HepG2 (cell line): ENCODE measurements at regions not wholly inside any gene's neighbourhood (a gene's known extent, or its start where the extent isn't known, plus 50 kb on each side); places are given as distances from the start of the nearest gene placed in this dataset.
"Not testable (repeated sequence)": the region's sequence is repeated elsewhere in the genome, so short reads cannot be mapped to it uniquely, and the experiment has no call there.

Experiments
- ELF1 ChIP-seq: sonication (generic); formaldehyde crosslinking; IDR thresholded peaks from 2 replicates; pipeline ENCODE4 v1.4.0; 2020; ENCODE audit warnings: missing genetic modification reagents
- HOXA3 ChIP-seq: sonication (generic); formaldehyde crosslinking; IDR thresholded peaks from 2 replicates; pipeline ENCODE4 v1.5.0; 2020; ENCODE audit warnings: missing genetic modification reagents
- KDM5B ChIP-seq: sonication (generic); formaldehyde crosslinking; IDR thresholded peaks from 2 replicates; pipeline ENCODE4 v1.4.0; 2020; ENCODE audit warnings: missing genetic modification reagents, mild to moderate bottlenecking, borderline replicate concordance
- NCOR1 ChIP-seq: fragments of 200-600 bp; sonication (generic); IDR thresholded peaks from 2 replicates; pipeline ENCODE4 v1.7.0; 2017; ENCODE audit warnings: antibody characterized with exemption, low read length, borderline replicate concordance
- POLR2A ChIP-seq, 2 experiments: IDR thresholded peaks; 2 replicates each; pipeline ENCODE4 v1.6.1; 2011; ENCODE audit warnings: low read depth in 2 of 2, low read length in 2 of 2, mild to moderate bottlenecking in 1 of 2, moderate library complexity in 1 of 2; ENCODE audit not compliant: insufficient read depth in 1 of 2
- RXRA ChIP-seq: sonication (generic); formaldehyde crosslinking; IDR thresholded peaks from 2 replicates; pipeline ENCODE4 v1.5.1; 2020; ENCODE audit warnings: missing genetic modification reagents
- SETDB1 ChIP-seq: sonication (generic); formaldehyde crosslinking; IDR thresholded peaks from 2 replicates; pipeline ENCODE4 v1.5.1; 2020; ENCODE audit warnings: missing genetic modification reagents, mild to moderate bottlenecking, borderline replicate concordance
- SOX13 ChIP-seq, 3 experiments: fragments of 450-650 bp in 1 of 3; sonication (generic) in 1 of 3; formaldehyde crosslinking in 1 of 3; IDR thresholded peaks in 2 of 3; conservative IDR thresholded peaks in 1 of 3; 2 replicates each; pipeline versions ENCODE4 v1.5.0 to v1.6.1; 2016 to 2020; ENCODE audit warnings: antibody characterized with exemption in 1 of 3, mild to moderate bottlenecking in 1 of 3, missing compliant biosample characterization in 1 of 3, missing genetic modification reagents in 1 of 3, moderate library complexity in 1 of 3
- ZNF260 ChIP-seq: sonication (generic); formaldehyde crosslinking; IDR thresholded peaks from 2 replicates; pipeline ENCODE4 v1.4.0; 2020; ENCODE audit warnings: missing genetic modification reagents, low read depth, mild to moderate bottlenecking, borderline replicate concordance
- ZNF3 ChIP-seq: IDR thresholded peaks from 2 replicates; pipeline ENCODE4 v1.7.0; 2017; ENCODE audit warnings: inconsistent platforms
- TF ChIP-seq, protein P1 (sequence below): sonication (generic); formaldehyde crosslinking; IDR thresholded peaks from 2 replicates; pipeline ENCODE4 v1.4.0; 2020; ENCODE audit warnings: missing genetic modification reagents
- TF ChIP-seq, protein P2 (sequence below): sonication (generic); formaldehyde crosslinking; IDR thresholded peaks from 2 replicates; pipeline ENCODE4 v1.5.0; 2020; ENCODE audit warnings: missing genetic modification reagents
- TF ChIP-seq, protein P3 (sequence below): sonication (generic); formaldehyde crosslinking; IDR thresholded peaks from 2 replicates; pipeline ENCODE4 v1.5.0; 2020; ENCODE audit warnings: mild to moderate bottlenecking, missing genetic modification reagents, moderate library complexity

DNA sequence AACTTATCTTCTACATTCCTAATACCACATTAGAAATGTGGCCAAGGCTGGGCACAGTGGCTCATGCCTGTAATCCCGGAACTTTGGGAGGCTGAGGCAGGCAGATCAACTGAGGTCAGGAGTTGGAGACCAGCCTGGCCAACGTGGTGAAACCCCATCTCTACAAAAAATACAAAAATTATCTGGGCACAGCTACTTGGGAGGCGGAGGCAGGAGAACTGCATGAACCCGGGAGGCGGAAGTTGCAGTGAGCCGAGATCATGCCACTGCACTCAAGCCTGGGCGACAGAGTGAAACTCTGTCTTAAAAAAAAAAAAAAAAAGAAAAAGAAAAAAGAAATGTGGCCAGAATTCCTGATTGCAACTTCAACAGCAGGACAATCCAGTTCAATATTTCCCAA lies 196.6 kb upstream of the RASGEF1B start:
- not testable (repeated sequence) for TF ChIP-seq HOXA3 (CRISPR knock-in tag); RXRA; SETDB1 (CRISPR knock-in tag); NCOR1; ELF1 (CRISPR knock-in tag); SOX13 (IDR thresholded peaks at IDR 0.05); SOX13 (CRISPR knock-in tag; conservative IDR thresholded peaks at IDR 0.05 in 1 of 2, IDR thresholded peaks at IDR 0.05 in 1 of 2); KDM5B (CRISPR knock-in tag); ZNF260 (CRISPR knock-in tag); POLR2A (IDR thresholded peaks at IDR 0.05; ENCODE audit: insufficient read depth in 1 of 2, low read depth in 2 of 2, low read length in 2 of 2); ZNF3 (CRISPR knock-in tag)
- TF ChIP-seq, protein P1, sequence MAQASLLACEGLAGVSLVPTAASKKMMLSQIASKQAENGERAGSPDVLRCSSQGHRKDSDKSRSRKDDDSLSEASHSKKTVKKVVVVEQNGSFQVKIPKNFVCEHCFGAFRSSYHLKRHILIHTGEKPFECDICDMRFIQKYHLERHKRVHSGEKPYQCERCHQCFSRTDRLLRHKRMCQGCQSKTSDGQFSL (CRISPR knock-in tag) = not testable (repeated sequence)
- TF ChIP-seq, protein P2, sequence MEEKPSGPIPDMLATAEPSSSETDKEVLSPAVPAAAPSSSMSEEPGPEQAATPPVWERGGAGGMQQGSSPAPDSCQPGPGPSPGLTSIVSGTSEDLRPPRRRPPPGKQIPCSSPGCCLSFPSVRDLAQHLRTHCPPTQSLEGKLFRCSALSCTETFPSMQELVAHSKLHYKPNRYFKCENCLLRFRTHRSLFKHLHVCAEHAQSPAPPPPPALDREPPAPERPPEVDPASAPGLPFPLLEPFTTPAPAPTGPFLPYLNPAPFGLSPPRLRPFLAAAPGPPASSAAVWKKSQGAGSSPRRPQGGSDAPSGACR (CRISPR knock-in tag) = not testable (repeated sequence)
- TF ChIP-seq, protein P3, sequence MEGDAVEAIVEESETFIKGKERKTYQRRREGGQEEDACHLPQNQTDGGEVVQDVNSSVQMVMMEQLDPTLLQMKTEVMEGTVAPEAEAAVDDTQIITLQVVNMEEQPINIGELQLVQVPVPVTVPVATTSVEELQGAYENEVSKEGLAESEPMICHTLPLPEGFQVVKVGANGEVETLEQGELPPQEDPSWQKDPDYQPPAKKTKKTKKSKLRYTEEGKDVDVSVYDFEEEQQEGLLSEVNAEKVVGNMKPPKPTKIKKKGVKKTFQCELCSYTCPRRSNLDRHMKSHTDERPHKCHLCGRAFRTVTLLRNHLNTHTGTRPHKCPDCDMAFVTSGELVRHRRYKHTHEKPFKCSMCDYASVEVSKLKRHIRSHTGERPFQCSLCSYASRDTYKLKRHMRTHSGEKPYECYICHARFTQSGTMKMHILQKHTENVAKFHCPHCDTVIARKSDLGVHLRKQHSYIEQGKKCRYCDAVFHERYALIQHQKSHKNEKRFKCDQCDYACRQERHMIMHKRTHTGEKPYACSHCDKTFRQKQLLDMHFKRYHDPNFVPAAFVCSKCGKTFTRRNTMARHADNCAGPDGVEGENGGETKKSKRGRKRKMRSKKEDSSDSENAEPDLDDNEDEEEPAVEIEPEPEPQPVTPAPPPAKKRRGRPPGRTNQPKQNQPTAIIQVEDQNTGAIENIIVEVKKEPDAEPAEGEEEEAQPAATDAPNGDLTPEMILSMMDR (CRISPR knock-in tag) = not testable (repeated sequence)
